ENCODE measurements at regions not wholly inside any gene's neighbourhood (a gene's known extent, or its start where the extent isn't known, plus 50 kb on each side); places are given as distances from the start of the nearest gene placed in this dataset.

GRCh38 chr9:89808076-89808755, 203.4 kb downstream of the GADD45G start:
- H3K4me3 ChIP-seq (ENCODE audit: low read depth, low read length) = no peak overlapping the region
- TF ChIP-seq, protein P1, sequence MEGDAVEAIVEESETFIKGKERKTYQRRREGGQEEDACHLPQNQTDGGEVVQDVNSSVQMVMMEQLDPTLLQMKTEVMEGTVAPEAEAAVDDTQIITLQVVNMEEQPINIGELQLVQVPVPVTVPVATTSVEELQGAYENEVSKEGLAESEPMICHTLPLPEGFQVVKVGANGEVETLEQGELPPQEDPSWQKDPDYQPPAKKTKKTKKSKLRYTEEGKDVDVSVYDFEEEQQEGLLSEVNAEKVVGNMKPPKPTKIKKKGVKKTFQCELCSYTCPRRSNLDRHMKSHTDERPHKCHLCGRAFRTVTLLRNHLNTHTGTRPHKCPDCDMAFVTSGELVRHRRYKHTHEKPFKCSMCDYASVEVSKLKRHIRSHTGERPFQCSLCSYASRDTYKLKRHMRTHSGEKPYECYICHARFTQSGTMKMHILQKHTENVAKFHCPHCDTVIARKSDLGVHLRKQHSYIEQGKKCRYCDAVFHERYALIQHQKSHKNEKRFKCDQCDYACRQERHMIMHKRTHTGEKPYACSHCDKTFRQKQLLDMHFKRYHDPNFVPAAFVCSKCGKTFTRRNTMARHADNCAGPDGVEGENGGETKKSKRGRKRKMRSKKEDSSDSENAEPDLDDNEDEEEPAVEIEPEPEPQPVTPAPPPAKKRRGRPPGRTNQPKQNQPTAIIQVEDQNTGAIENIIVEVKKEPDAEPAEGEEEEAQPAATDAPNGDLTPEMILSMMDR (IDR thresholded peaks at IDR 0.05; ENCODE audit: insufficient read depth, low read depth, low read length, missing control alignments) = no peak
- DNase-seq (ENCODE audit: low read depth) = peak; percentile 21

GRCh38 chr9:89808756-89809181, 204.0 kb downstream of the GADD45G start:
- DNase-seq (ENCODE audit: low read depth) = no peak
- H3K4me3 ChIP-seq (ENCODE audit: low read depth, low read length) = no peak overlapping the region
- TF ChIP-seq, protein P1 (IDR thresholded peaks at IDR 0.05; ENCODE audit: insufficient read depth, low read depth, low read length, missing control alignments) = no peak

DNA sequence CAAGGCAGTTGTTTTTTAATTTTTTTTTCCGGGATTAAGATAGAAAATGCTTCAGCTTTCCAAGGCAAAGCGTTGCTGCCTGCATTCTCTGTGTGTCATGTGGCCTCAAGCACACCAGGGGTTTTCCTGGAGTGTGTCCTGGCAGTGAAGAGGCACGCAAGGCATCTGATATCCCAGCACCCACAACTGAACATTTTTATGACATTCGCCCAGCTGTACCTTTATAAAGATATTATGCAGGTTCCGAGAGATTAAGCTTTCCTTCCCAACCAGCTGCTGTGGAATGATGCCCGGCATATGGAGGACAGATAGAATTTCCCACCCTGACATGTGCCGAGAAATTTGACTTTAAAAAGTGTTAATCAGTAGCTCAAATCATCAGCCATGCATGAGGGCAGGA, 205.6 kb downstream of the GADD45G start:
- no peak overlapping the region for H3K4me3 ChIP-seq (ENCODE audit: low read depth, low read length)
- TF ChIP-seq, protein P1 (IDR thresholded peaks at IDR 0.05; ENCODE audit: insufficient read depth, low read depth, low read length, missing control alignments) = no peak
- no peak for DNase-seq (ENCODE audit: low read depth)

DNA sequence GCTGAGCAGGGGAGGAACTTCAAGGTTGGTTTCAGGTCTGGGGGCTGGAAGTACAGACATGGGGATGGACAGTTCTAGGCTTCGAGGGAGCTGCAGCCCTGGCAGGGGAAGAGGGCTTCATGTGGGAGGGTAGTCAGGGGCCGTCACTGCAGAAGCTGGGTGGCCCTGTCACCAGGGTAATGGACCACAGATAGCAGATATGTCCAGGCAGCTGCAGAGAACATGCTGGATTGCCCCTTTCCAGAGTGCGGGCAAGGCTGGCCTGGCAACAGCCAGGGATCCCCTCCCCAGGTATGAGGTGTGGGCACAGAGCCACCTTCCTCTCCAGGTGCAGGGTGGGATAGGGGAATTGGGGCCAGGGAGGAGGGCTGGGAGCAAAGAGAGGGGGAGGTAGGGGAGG, 206.5 kb downstream of the GADD45G start:
- TF ChIP-seq, protein P1 (IDR thresholded peaks at IDR 0.05; ENCODE audit: insufficient read depth, low read depth, low read length, missing control alignments) = no peak
- DNase-seq (ENCODE audit: low read depth) = no peak
- H3K4me3 ChIP-seq (ENCODE audit: low read depth, low read length) = no peak overlapping the region

DNA sequence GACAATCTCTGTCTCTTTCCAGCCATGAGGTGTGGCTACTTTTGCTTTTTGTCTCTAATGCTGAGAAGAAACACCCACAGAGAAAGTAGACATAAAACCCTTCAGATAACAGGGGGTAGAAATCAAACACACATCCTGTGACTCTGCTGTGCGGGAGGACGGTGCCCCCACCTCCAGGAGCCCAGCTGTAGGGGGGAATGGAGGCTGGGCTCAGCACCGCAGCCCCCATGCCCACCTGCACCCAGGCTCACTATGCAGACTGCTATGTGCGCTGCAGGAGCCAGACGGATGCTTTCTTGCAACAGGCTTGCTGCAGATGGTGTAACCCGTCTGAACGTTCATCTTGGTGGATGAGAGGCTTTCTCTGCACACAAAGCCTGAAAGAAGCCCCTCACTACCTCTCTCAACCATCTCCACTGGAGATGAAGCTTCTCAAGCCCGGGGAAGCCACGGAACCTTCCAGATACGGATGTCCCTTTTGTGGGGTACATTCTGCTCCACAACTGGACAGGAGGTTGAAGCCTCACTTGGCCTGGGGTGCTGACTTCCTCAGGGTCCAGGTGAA, 207.2 kb downstream of the GADD45G start:
- TF ChIP-seq, protein P1 (IDR thresholded peaks at IDR 0.05; ENCODE audit: insufficient read depth, low read depth, low read length, missing control alignments) = no peak
- DNase-seq (ENCODE audit: low read depth) = no peak

DNA sequence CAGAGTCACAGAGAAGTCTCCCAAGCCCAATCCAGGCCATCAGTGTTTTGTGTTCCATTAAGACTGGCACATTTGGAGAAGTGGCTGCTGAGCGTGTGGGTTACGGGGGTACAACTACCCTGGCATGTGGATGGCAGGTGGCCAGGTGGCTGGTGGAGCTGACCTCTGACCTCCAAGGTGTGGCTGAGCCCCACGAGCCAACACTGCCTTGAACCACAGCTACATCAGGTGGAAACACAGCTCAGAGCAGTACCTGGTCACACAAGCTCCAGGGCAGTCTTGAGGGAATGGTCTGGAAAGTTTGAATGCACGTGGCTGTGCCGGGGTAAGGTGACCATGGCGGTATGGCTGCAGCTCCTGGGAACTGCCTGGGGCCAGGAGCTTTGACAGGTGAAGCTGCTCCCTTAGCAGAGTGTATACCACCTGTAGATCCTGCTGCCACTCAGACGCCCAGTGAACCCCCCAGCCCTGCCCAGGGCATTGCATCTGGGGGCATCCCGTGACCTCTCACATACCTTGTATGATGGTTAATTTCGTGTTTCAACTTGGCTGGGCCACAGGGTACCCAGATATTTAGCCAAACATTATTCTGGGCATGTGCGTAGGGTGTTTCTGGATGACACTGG, 207.9 kb downstream of the GADD45G start:
- H3K4me3 ChIP-seq (ENCODE audit: low read depth, low read length) = no peak overlapping the region
- TF ChIP-seq, protein P1 (IDR thresholded peaks at IDR 0.05; ENCODE audit: insufficient read depth, low read depth, low read length, missing control alignments) = no peak

More for the DNA sequence above, 207.2 kb downstream of the GADD45G start:
- H3K4me3 ChIP-seq (ENCODE audit: low read depth, low read length) = no peak overlapping the region

More for the DNA sequence above, 207.9 kb downstream of the GADD45G start:
- no peak for DNase-seq (ENCODE audit: low read depth)

Measured in GM12865 (cell line).